ENCODE measurements at regions not wholly inside any gene's neighbourhood (a gene's known extent, or its start where the extent isn't known, plus 50 kb on each side); places are given as distances from the start of the nearest gene placed in this dataset.
A peak's percentile ranks its signal among the peaks of the same experiment; 100 is the strongest.

DNA sequence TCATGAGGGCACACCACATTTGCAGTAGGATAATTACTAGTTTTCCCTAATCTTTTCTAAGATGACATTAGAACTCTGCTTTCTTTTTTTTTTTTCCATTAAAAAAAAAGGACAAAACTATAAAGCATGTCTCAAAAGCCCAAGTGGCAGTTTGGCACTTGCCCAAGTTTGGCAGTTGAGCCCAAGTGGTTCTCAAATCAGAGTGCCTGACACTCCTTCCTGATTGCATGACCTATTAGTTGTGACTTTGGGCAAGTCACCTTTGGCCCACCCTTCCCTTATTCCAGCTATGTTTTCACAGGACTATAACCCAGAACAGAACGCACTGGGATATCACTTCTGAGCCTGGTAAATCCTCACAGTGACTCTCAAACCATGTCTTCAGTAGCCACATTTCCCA, 273.0 kb downstream of the CCDC85A start:
- intact Hi-C loops (cut with micrococcal nuclease), result no loop called here
- Mint-ChIP-seq H3K27ac (no peak overlapping the region), H3K4me3 (no peak overlapping the region), H3K36me3 (peaks cover 0 to 3% (median 0%) of the 10 kb centered on the region in 5 donors), H3K4me1 (no peaks in the 10 kb centered on the region), H3K9me3 (peaks cover 0 to 19% (median 5%) of the 10 kb centered on the region in 11 donors), H3K27me3 (no peaks in the 10 kb centered on the region)
- ChIA-PET POLR2A (no interaction called here), CTCF (no interaction called here)
- Histone ChIP-seq H3K9me3 (ENCODE audit: control insufficient read depth in 2 of 3, low read length in 3 of 3) (no peaks in the 10 kb centered on the region), H3K27ac (ENCODE audit: low read depth, low read length) (no peak overlapping the region), H3K4me3 (ENCODE audit: low read length) (no peak overlapping the region), H3K36me3 (ENCODE audit: control insufficient read depth in 2 of 3, insufficient read depth in 3 of 3, low read length in 3 of 3) (no peaks in the 10 kb centered on the region), H3K4me1 (ENCODE audit: control insufficient read depth in 2 of 2, insufficient read depth in 2 of 2, low read length in 2 of 2) (no peaks in the 10 kb centered on the region), H3K27me3 (ENCODE audit: control insufficient read depth in 2 of 2, insufficient read depth in 2 of 2, low read length in 2 of 2) (no peaks in the 10 kb centered on the region)
- no peak for ATAC-seq
- no peak for DNase-seq

GRCh38 chr2:56460508-56460907, 276.7 kb downstream of the CCDC85A start:
- Histone ChIP-seq H3K9me3 (ENCODE audit: control insufficient read depth in 2 of 3, low read length in 3 of 3) (peaks cover 0 to 6% (median 0%) of the 10 kb centered on the region in 3 experiments), H3K4me3 (ENCODE audit: low read length) (no peak overlapping the region), H3K27ac (ENCODE audit: low read depth, low read length) (no peak overlapping the region), H3K27me3 (ENCODE audit: control insufficient read depth in 2 of 2, insufficient read depth in 2 of 2, low read length in 2 of 2) (no peaks in the 10 kb centered on the region), H3K36me3 (ENCODE audit: control insufficient read depth in 2 of 3, insufficient read depth in 3 of 3, low read length in 3 of 3) (no peaks in the 10 kb centered on the region), H3K4me1 (ENCODE audit: control insufficient read depth in 2 of 2, insufficient read depth in 2 of 2, low read length in 2 of 2) (no peaks in the 10 kb centered on the region)
- Mint-ChIP-seq H3K36me3 (peaks cover 0 to 3% (median 0%) of the 10 kb centered on the region in 5 donors), H3K27me3 (no peaks in the 10 kb centered on the region), H3K27ac (no peak overlapping the region), H3K9me3 (peaks cover 0 to 18% (median 9%) of the 10 kb centered on the region in 11 donors), H3K4me3 (no peak overlapping the region), H3K4me1 (no peaks in the 10 kb centered on the region)
- DNase-seq (no peak), ATAC-seq (no peak)
- CTCF ChIA-PET, result no interaction called here
- POLR2A ChIA-PET, result no interaction called here
- intact Hi-C loops (cut with micrococcal nuclease), result no loop called here

- Histone ChIP-seq H3K4me1 (ENCODE audit: control insufficient read depth in 2 of 2, insufficient read depth in 2 of 2, low read length in 2 of 2) (no peaks in the 10 kb centered on the region), H3K27me3 (ENCODE audit: control insufficient read depth in 2 of 2, insufficient read depth in 2 of 2, low read length in 2 of 2) (no peaks in the 10 kb centered on the region), H3K9me3 (ENCODE audit: control insufficient read depth in 2 of 3, low read length in 3 of 3) (peaks cover 0 to 6% (median 0%) of the 10 kb centered on the region in 3 experiments), H3K4me3 (ENCODE audit: low read length) (no peak overlapping the region), H3K27ac (ENCODE audit: low read depth, low read length) (no peak overlapping the region), H3K36me3 (ENCODE audit: control insufficient read depth in 2 of 3, insufficient read depth in 3 of 3, low read length in 3 of 3) (no peaks in the 10 kb centered on the region)
- ATAC-seq (peak; percentile 24), DNase-seq (no peak)
- no peaks in the 10 kb centered on the region for H3K36me3 Mint-ChIP-seq
- no peak overlapping the region for H3K27ac Mint-ChIP-seq
- ChIA-PET POLR2A (no interaction called here), CTCF (no interaction called here)
- peaks cover 0 to 11% (median 7%) of the 10 kb centered on the region in 11 donors for H3K9me3 Mint-ChIP-seq
- H3K4me3 Mint-ChIP-seq, result no peak overlapping the region
- no peaks in the 10 kb centered on the region for H3K4me1 Mint-ChIP-seq
- H3K27me3 Mint-ChIP-seq, result no peaks in the 10 kb centered on the region
- intact Hi-C loops (cut with micrococcal nuclease), result no loop called here
Measured at GRCh38 chr2:56464066-56464465, 280.3 kb downstream of the CCDC85A start.

DNA sequence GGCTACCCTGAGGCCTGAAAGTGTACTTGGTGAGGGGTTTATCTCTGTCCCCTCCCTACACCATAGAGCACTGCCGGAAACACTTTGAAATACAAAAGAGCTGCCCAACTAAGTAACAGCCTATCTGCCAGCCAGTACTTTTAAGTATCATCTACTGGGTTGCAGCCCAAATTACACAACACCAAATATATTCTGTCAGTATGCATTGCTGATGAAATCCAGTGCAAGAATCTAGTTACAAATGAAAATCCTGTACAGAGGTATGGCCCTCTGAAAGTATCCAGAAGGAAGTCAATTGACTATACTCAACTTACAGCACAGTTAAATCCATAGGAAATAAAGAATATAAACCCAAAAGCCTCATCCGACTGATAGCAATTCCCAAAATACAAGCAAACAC, 280.8 kb downstream of the CCDC85A start:
- Mint-ChIP-seq H3K36me3 (no peaks in the 10 kb centered on the region), H3K4me1 (no peaks in the 10 kb centered on the region), H3K9me3 (peaks cover 0 to 11% (median 6%) of the 10 kb centered on the region in 11 donors), H3K27ac (no peak overlapping the region), H3K27me3 (no peaks in the 10 kb centered on the region), H3K4me3 (no peak overlapping the region)
- ATAC-seq (no peak), DNase-seq (no peak)
- intact Hi-C loops (cut with micrococcal nuclease), result no loop called here
- H3K4me1 ChIP-seq (ENCODE audit: control insufficient read depth in 2 of 2, insufficient read depth in 2 of 2, low read length in 2 of 2), result no peaks in the 10 kb centered on the region
- POLR2A ChIA-PET, result no interaction called here
- H3K9me3 ChIP-seq (ENCODE audit: control insufficient read depth in 2 of 3, low read length in 3 of 3), result peaks cover 0 to 6% (median 0%) of the 10 kb centered on the region in 3 experiments
- CTCF ChIA-PET, result no interaction called here
- no peak overlapping the region for H3K27ac ChIP-seq (ENCODE audit: low read depth, low read length)
- H3K4me3 ChIP-seq (ENCODE audit: low read length), result no peak overlapping the region
- H3K36me3 ChIP-seq (ENCODE audit: control insufficient read depth in 2 of 3, insufficient read depth in 3 of 3, low read length in 3 of 3), result no peaks in the 10 kb centered on the region
- H3K27me3 ChIP-seq (ENCODE audit: control insufficient read depth in 2 of 2, insufficient read depth in 2 of 2, low read length in 2 of 2), result no peaks in the 10 kb centered on the region

- POLR2A ChIA-PET, result no interaction called here
- H3K4me3 Mint-ChIP-seq, result no peak overlapping the region
Measured at GRCh38 chr2:56465491-56465890, 281.7 kb downstream of the CCDC85A start.

DNA sequence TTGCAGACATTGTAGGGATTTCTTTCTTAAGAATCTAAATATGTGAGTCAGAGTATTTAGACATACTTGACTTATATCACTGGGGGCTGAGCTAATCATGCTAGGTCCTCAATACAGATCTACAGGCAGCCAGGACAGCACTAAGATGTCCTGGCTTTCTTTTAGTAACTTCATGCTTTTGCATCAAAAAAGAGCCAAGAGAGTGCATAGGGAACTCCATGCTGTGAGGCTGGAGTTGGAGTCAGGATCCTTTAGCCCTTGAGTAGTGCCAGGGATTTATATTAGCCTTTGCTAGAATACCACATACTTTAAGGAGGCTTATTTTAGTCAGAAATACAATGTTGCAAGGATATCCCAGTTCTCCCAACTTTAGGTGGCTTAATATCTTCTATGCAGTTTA, 289.7 kb downstream of the CCDC85A start:
- Mint-ChIP-seq H3K4me1 (no peaks in the 10 kb centered on the region), H3K36me3 (no peaks in the 10 kb centered on the region), H3K4me3 (no peak overlapping the region), H3K27me3 (no peaks in the 10 kb centered on the region), H3K9me3 (peaks cover 0 to 9% (median 2%) of the 10 kb centered on the region in 11 donors), H3K27ac (no peak overlapping the region)
- no peak for DNase-seq
- H3K27me3 ChIP-seq (ENCODE audit: control insufficient read depth in 2 of 2, insufficient read depth in 2 of 2, low read length in 2 of 2), result no peaks in the 10 kb centered on the region
- no peaks in the 10 kb centered on the region for H3K36me3 ChIP-seq (ENCODE audit: control insufficient read depth in 2 of 3, insufficient read depth in 3 of 3, low read length in 3 of 3)
- H3K27ac ChIP-seq (ENCODE audit: low read depth, low read length), result no peak overlapping the region
- CTCF ChIA-PET, result no interaction called here
- H3K4me1 ChIP-seq (ENCODE audit: control insufficient read depth in 2 of 2, insufficient read depth in 2 of 2, low read length in 2 of 2), result no peaks in the 10 kb centered on the region
- no peak for ATAC-seq
- intact Hi-C loops (cut with micrococcal nuclease), result no loop called here
- H3K4me3 ChIP-seq (ENCODE audit: low read length), result no peak overlapping the region
- H3K9me3 ChIP-seq (ENCODE audit: control insufficient read depth in 2 of 3, low read length in 3 of 3), result no peaks in the 10 kb centered on the region
- POLR2A ChIA-PET, result no interaction called here

More at GRCh38 chr2:56465491-56465890, 281.7 kb downstream of the CCDC85A start:
- intact Hi-C loops (cut with micrococcal nuclease), result no loop called here
- H3K9me3 ChIP-seq (ENCODE audit: control insufficient read depth in 2 of 3, low read length in 3 of 3), result peaks cover 0 to 6% (median 0%) of the 10 kb centered on the region in 3 experiments
- no peak overlapping the region for H3K4me3 ChIP-seq (ENCODE audit: low read length)
- H3K27ac Mint-ChIP-seq, result no peak overlapping the region
- H3K36me3 ChIP-seq (ENCODE audit: control insufficient read depth in 2 of 3, insufficient read depth in 3 of 3, low read length in 3 of 3), result no peaks in the 10 kb centered on the region
- H3K27ac ChIP-seq (ENCODE audit: low read depth, low read length), result no peak overlapping the region
- no peaks in the 10 kb centered on the region for H3K27me3 Mint-ChIP-seq
- H3K4me1 ChIP-seq (ENCODE audit: control insufficient read depth in 2 of 2, insufficient read depth in 2 of 2, low read length in 2 of 2), result no peaks in the 10 kb centered on the region
- peaks cover 0 to 11% (median 6%) of the 10 kb centered on the region in 11 donors for H3K9me3 Mint-ChIP-seq
- ATAC-seq (no peak), DNase-seq (no peak)
- CTCF ChIA-PET, result no interaction called here
- no peaks in the 10 kb centered on the region for H3K4me1 Mint-ChIP-seq
- no peaks in the 10 kb centered on the region for H3K36me3 Mint-ChIP-seq
- H3K27me3 ChIP-seq (ENCODE audit: control insufficient read depth in 2 of 2, insufficient read depth in 2 of 2, low read length in 2 of 2), result no peaks in the 10 kb centered on the region

- intact Hi-C loops (cut with micrococcal nuclease), result no loop called here
- no peaks in the 10 kb centered on the region for H3K27me3 ChIP-seq (ENCODE audit: control insufficient read depth in 2 of 2, insufficient read depth in 2 of 2, low read length in 2 of 2)
- ChIA-PET CTCF (no interaction called here), POLR2A (no interaction called here)
- Mint-ChIP-seq H3K4me3 (no peak overlapping the region), H3K4me1 (no peaks in the 10 kb centered on the region), H3K36me3 (no peaks in the 10 kb centered on the region), H3K9me3 (peaks cover 0 to 19% (median 2%) of the 10 kb centered on the region in 11 donors), H3K27me3 (no peaks in the 10 kb centered on the region), H3K27ac (no peak overlapping the region)
- no peaks in the 10 kb centered on the region for H3K4me1 ChIP-seq (ENCODE audit: control insufficient read depth in 2 of 2, insufficient read depth in 2 of 2, low read length in 2 of 2)
- H3K36me3 ChIP-seq (ENCODE audit: control insufficient read depth in 2 of 3, insufficient read depth in 3 of 3, low read length in 3 of 3), result no peaks in the 10 kb centered on the region
- H3K27ac ChIP-seq (ENCODE audit: low read depth, low read length), result no peak overlapping the region
- no peaks in the 10 kb centered on the region for H3K9me3 ChIP-seq (ENCODE audit: control insufficient read depth in 2 of 3, low read length in 3 of 3)
- DNase-seq, result no peak
- no peak for ATAC-seq
- no peak overlapping the region for H3K4me3 ChIP-seq (ENCODE audit: low read length)
Measured at GRCh38 chr2:56474412-56475158, 290.8 kb downstream of the CCDC85A start.

Measured in naive thymus-derived CD4-positive, alpha-beta T cell (primary cell).